CD4-positive, alpha-beta T cell (primary cell): ENCODE measurements at regions not wholly inside any gene's neighbourhood (a gene's known extent, or its start where the extent isn't known, plus 50 kb on each side); places are given as distances from the start of the nearest gene placed in this dataset.

Experiments used
- ATAC-seq: fragments of 200-7000 bp; cut with Tn5 transposase; one replicate; pipeline ENCODE4 v1.10.0; 2022; ENCODE audit warnings: mild to moderate bottlenecking; ENCODE audit not compliant: poor library complexity
- CTCF ChIA-PET: fragments of 350-600 bp; sonication (Branson Sonifier 250); formaldehyde crosslinking; loops from one replicate; lab custom pipeline; 2021; ENCODE audit warnings: antibody characterized with exemption, inconsistent platforms; lab: Charles Lee
- POLR2A ChIA-PET: fragments of 350-600 bp; sonication (Branson Sonifier 250); formaldehyde crosslinking; loops from one replicate; lab custom pipeline; 2021; ENCODE audit warnings: antibody characterized with exemption, inconsistent platforms; lab: Charles Lee
- DNase-seq, 14 experiments: peaks; one replicate each; pipeline ENCODE4 v3.0.0-alpha.2; 2013 to 2020; ENCODE audit warnings: mixed read lengths in 2 of 14
- H3K27ac ChIP-seq, 2 donors: one replicate each; pipeline versions ENCODE4 v1.5.1 to v1.7.0; 2013; ENCODE audit warnings: low read length in 2 of 2, low read depth in 1 of 2, mild to moderate bottlenecking in 1 of 2
- H3K27me3 ChIP-seq, 2 experiments: 1 replicate in 1 of 2; 2 replicates in 1 of 2; pipeline versions ENCODE4 v1.6.1 to v1.7.0; 2013; ENCODE audit warnings: low read length in 2 of 2, control low read depth in 1 of 2, mild to moderate bottlenecking in 1 of 2, moderate library complexity in 1 of 2; ENCODE audit not compliant: insufficient read depth in 2 of 2, control insufficient read depth in 1 of 2
- H3K36me3 ChIP-seq: one replicate; pipeline ENCODE4 v1.6.1; 2013; ENCODE audit warnings: low read length, control low read depth; ENCODE audit not compliant: insufficient read depth
- H3K4me1 ChIP-seq: one replicate; pipeline ENCODE4 v1.6.1; 2013; ENCODE audit warnings: low read length, control low read depth; ENCODE audit not compliant: insufficient read depth
- H3K4me3 ChIP-seq: one replicate; pipeline ENCODE4 v1.5.1; 2013; ENCODE audit warnings: mild to moderate bottlenecking, low read length, moderate library complexity
- H3K9me3 ChIP-seq, 2 experiments: 1 replicate in 1 of 2; 2 replicates in 1 of 2; pipeline versions ENCODE4 v1.6.1 to v1.7.0; 2013; ENCODE audit warnings: low read length in 2 of 2, mild to moderate bottlenecking in 2 of 2, control low read depth in 1 of 2, moderate library complexity in 1 of 2; ENCODE audit not compliant: control insufficient read depth in 1 of 2, insufficient read depth in 1 of 2
- H3K27ac Mint-ChIP-seq: one replicate; pipeline ENCODE4 v1.8.0; 2020; ENCODE audit warnings: mixed read lengths
- H3K27me3 Mint-ChIP-seq: one replicate; pipeline ENCODE4 v1.8.0; 2021; ENCODE audit warnings: mixed read lengths
- H3K36me3 Mint-ChIP-seq: one replicate; pipeline ENCODE4 v1.8.0; 2021; ENCODE audit warnings: low read depth, mixed read lengths
- H3K4me1 Mint-ChIP-seq: one replicate; pipeline ENCODE4 v1.8.0; 2021; ENCODE audit warnings: low read depth, mixed read lengths
- H3K4me3 Mint-ChIP-seq: one replicate; pipeline ENCODE4 v1.8.0; 2020; ENCODE audit warnings: mild to moderate bottlenecking, mixed read lengths
- H3K9me3 Mint-ChIP-seq: one replicate; pipeline ENCODE4 v1.8.0; 2020; ENCODE audit warnings: mixed read lengths
- CTCF ChIP-seq: fragments of 200-600 bp; IDR thresholded peaks from one replicate; pipeline ENCODE4 v1.8.0; 2022; ENCODE audit warnings: antibody characterized with exemption, mild to moderate bottlenecking
- intact Hi-C, 2 experiments: fragments of 100-400 bp; cut with DNase I in 1 of 2; cut with micrococcal nuclease in 1 of 2; formaldehyde crosslinking; loops; one replicate each; pipeline versions ENCODE4 v1.15.1 to v1.9.0; 2023 to 2025; cut with DNase I, micrococcal nuclease

- intact Hi-C loops, result no loop called here
Observed at GRCh38 chr15:25189551-25189950, 234.8 kb downstream of the SNRPN start.

DNA sequence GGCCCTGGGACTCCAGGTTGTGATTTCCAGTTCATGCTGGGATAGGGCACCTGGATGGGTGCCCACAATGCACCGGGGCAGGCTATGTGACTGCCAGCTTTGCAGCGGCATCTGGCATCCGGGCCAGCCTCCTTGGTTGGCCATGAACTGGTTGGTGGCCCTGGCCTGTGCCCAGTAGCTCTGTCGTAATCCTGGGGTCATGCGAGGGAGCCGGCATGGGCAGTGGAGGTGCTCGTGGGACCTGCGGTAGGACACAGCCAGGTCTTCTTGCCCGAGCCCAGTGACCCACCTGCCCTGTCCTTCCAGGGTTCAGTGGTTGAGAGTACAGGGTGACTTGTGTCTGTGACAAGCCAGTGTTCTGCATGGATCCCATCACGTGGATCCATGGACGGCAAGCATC is 237.9 kb downstream of the SNRPN start:
- H3K9me3 Mint-ChIP-seq, result peaks cover 2% of the 10 kb centered on the region
- H3K27ac Mint-ChIP-seq, result no peak overlapping the region
- no peak overlapping the region for H3K4me3 Mint-ChIP-seq
- no peaks in the 10 kb centered on the region for H3K4me1 Mint-ChIP-seq
- no peaks in the 10 kb centered on the region for H3K4me1 ChIP-seq
- POLR2A ChIA-PET, result no interaction called here
- no peak overlapping the region for H3K4me3 ChIP-seq
- no peaks in the 10 kb centered on the region for H3K36me3 ChIP-seq
- H3K27ac ChIP-seq, result no peak overlapping the region
- peaks cover 28 to 100% of the 10 kb centered on the region in 2 experiments for H3K9me3 ChIP-seq
- TF ChIP-seq CTCF, result no peak
- ATAC-seq, result no peak
- DNase-seq, result no peak
- H3K36me3 Mint-ChIP-seq, result no peaks in the 10 kb centered on the region
- CTCF ChIA-PET, result no interaction called here
- intact Hi-C loops, result loop anchor here in 1 of 2 experiments (10.0 kb wide), 1 partner anchor 62 kb away; no protein-coding TSS in a partner anchor
- no peaks in the 10 kb centered on the region for H3K27me3 ChIP-seq
- no peaks in the 10 kb centered on the region for H3K27me3 Mint-ChIP-seq

More at GRCh38 chr15:25189551-25189950, 234.8 kb downstream of the SNRPN start:
- Histone ChIP-seq H3K27me3 (no peaks in the 10 kb centered on the region), H3K9me3 (peaks cover 8 to 100% of the 10 kb centered on the region in 2 experiments), H3K4me3 (no peak overlapping the region), H3K27ac (no peak overlapping the region), H3K4me1 (no peaks in the 10 kb centered on the region), H3K36me3 (no peaks in the 10 kb centered on the region)
- Mint-ChIP-seq H3K9me3 (peaks cover 6% of the 10 kb centered on the region), H3K4me1 (no peaks in the 10 kb centered on the region), H3K36me3 (no peaks in the 10 kb centered on the region), H3K4me3 (no peak overlapping the region), H3K27me3 (no peaks in the 10 kb centered on the region), H3K27ac (no peak overlapping the region)
- POLR2A ChIA-PET, result no interaction called here
- ATAC-seq, result no peak
- DNase-seq, result no peak
- CTCF ChIA-PET, result no interaction called here
- TF ChIP-seq CTCF, result no peak

DNA sequence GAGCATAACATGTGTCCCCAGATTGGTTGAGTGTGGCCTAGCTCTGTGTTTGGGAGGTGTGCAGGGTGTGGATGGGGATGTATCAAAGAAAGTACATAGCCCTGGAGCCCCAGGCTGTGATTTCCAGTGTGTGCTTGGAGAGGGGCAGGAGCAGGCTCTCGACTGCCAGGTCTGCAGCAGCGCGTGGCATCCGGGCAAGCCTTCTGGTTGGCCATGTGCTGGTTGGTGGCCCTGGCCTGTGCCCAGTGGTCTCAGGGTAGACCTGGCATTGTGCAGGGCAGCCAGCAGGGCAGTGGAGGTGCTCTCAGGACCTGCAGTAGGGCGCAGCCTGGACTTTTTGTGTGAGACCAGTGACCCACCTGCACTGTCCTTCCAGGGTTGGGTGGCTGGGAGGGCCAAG is 231.5 kb downstream of the UBE3A start:
- no peaks in the 10 kb centered on the region for H3K4me1 ChIP-seq
- no peak overlapping the region for H3K4me3 ChIP-seq
- intact Hi-C loops, result no loop called here
- no peaks in the 10 kb centered on the region for H3K27me3 Mint-ChIP-seq
- no peak overlapping the region for H3K4me3 Mint-ChIP-seq
- ATAC-seq, result no peak
- no peak overlapping the region for H3K27ac ChIP-seq
- no peaks in the 10 kb centered on the region for H3K4me1 Mint-ChIP-seq
- H3K9me3 ChIP-seq, result peaks cover 8 to 100% of the 10 kb centered on the region in 2 experiments
- H3K36me3 Mint-ChIP-seq, result no peaks in the 10 kb centered on the region
- no peak overlapping the region for H3K27ac Mint-ChIP-seq
- ChIA-PET CTCF (no interaction called here), POLR2A (no interaction called here)
- H3K27me3 ChIP-seq, result no peaks in the 10 kb centered on the region
- no peaks in the 10 kb centered on the region for H3K9me3 Mint-ChIP-seq
- DNase-seq, result no peak
- TF ChIP-seq CTCF, result no peak
- H3K36me3 ChIP-seq, result no peaks in the 10 kb centered on the region
